ENCODE measurements at regions not wholly inside any gene's neighbourhood (a gene's known extent, or its start where the extent isn't known, plus 50 kb on each side); places are given as distances from the start of the nearest gene placed in this dataset.

DNA sequence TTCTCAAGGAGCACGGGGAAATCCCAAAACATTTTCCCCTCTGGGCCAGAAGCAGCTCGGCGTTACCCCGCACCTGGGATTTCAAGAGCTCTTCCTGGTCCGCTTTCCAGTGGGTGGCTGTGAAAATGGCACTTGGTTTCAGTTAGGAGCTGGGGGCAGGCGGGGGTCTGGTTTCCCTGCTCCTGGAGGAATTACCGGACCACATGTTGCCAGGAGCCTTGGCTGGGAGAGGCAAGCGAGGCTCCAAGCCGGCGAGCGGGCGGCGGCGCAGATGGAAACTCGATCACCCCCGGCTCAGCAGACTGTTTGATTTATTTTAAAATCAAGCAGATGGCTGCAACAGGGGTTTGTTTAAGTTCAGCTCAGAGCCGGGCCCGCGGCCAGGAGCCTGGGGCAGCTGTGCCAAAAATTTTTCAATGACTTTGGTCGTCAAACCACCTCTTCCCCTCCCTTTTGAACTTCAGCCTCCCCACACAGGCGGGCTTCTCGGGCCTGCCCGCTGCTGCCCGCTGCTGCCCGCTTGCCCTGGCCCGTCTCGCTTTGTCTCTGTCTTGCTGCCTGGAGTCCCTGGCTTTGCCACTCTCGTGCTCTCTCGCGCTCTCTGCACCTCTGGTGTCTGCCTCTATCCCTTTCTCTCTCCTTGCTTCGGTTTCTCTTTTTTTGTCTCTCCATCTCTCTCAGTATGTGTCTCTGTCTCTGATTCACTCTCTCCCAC is 108.0 kb upstream of the CIBAR2 start:
- TF ChIP-seq, protein P1, sequence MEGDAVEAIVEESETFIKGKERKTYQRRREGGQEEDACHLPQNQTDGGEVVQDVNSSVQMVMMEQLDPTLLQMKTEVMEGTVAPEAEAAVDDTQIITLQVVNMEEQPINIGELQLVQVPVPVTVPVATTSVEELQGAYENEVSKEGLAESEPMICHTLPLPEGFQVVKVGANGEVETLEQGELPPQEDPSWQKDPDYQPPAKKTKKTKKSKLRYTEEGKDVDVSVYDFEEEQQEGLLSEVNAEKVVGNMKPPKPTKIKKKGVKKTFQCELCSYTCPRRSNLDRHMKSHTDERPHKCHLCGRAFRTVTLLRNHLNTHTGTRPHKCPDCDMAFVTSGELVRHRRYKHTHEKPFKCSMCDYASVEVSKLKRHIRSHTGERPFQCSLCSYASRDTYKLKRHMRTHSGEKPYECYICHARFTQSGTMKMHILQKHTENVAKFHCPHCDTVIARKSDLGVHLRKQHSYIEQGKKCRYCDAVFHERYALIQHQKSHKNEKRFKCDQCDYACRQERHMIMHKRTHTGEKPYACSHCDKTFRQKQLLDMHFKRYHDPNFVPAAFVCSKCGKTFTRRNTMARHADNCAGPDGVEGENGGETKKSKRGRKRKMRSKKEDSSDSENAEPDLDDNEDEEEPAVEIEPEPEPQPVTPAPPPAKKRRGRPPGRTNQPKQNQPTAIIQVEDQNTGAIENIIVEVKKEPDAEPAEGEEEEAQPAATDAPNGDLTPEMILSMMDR (IDR thresholded peaks at IDR 0.05; ENCODE audit: poor library complexity), result no peak
- TF ChIP-seq EZH2 (IDR thresholded peaks at IDR 0.05; ENCODE audit: borderline replicate concordance), result no peak

Measured in hepatocyte (in vitro differentiated cells).